Body of pancreas (tissue), 4 donors: ENCODE measurements at regions not wholly inside any gene's neighbourhood (a gene's known extent, or its start where the extent isn't known, plus 50 kb on each side); places are given as distances from the start of the nearest gene placed in this dataset.

Experiments
- CTCF ChIP-seq, 7 experiments: fragments of 450-650 bp in 4 of 7; fragments of 200-600 bp in 3 of 7; sonication (generic) in 3 of 7; IDR thresholded peaks; one replicate each; pipeline ENCODE4 v1.5.1; 2016 to 2019; ENCODE audit warnings: antibody characterized with exemption in 7 of 7
- POLR2A ChIP-seq, 3 donors: fragments of 450-650 bp; IDR thresholded peaks; one replicate each; pipeline ENCODE4 v1.6.1; 2016; ENCODE audit warnings: antibody characterized with exemption in 3 of 3, mild to moderate bottlenecking in 2 of 3

DNA sequence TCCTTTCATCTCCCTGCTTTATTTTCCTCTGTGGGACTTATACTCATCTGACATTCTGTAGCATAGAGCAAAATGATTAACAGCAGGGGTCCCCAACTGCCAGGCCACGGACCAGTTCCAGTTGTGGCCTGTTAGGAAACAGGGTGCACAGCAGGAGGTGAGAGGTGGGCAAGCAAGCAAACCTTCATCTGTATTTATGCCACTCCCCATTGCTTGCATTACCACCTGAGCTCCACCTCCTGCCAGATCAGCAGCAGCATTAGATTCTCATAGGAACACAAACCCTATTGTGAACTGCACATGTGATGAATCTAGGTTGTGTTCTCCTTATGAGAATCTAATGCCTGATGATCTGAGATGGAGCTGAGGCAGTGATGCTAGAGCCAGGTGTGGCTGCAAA is 130.5 kb upstream of the SLC24A3 start:
- TF ChIP-seq POLR2A (IDR thresholded peaks at IDR 0.05): no peak
- no peak for TF ChIP-seq CTCF (IDR thresholded peaks at IDR 0.05)
